Mucosa of rectum (tissue), 2 donors: ENCODE measurements at regions not wholly inside any gene's neighbourhood (a gene's known extent, or its start where the extent isn't known, plus 50 kb on each side); places are given as distances from the start of the nearest gene placed in this dataset.
"Not testable (repeated sequence)": the region's sequence is repeated elsewhere in the genome, so short reads cannot be mapped to it uniquely, and the experiment has no call there.

ENCODE experiments used
- H3K27ac ChIP-seq, 2 donors: one replicate each; pipeline ENCODE4 v1.7.0; 2013; ENCODE audit warnings: inconsistent platforms in 2 of 2, low read depth in 2 of 2, low read length in 2 of 2
- H3K27me3 ChIP-seq, 2 donors: one replicate each; pipeline ENCODE4 v1.7.0; 2013; ENCODE audit warnings: low read length in 2 of 2; ENCODE audit not compliant: control insufficient read depth in 2 of 2, insufficient read depth in 2 of 2
- H3K36me3 ChIP-seq, 2 donors: one replicate each; pipeline ENCODE4 v1.7.0; 2013; ENCODE audit warnings: low read length in 2 of 2; ENCODE audit not compliant: control insufficient read depth in 2 of 2, insufficient read depth in 2 of 2
- H3K4me1 ChIP-seq, 2 donors: one replicate each; pipeline ENCODE4 v1.7.0; 2013; ENCODE audit warnings: low read length in 2 of 2, mild to moderate bottlenecking in 1 of 2; ENCODE audit not compliant: control insufficient read depth in 2 of 2, insufficient read depth in 2 of 2
- H3K4me3 ChIP-seq, 2 donors: one replicate each; pipeline ENCODE4 v1.7.0; 2013; ENCODE audit warnings: low read length in 2 of 2
- H3K9ac ChIP-seq, 2 donors: one replicate each; pipeline ENCODE4 v1.7.0; 2013; ENCODE audit warnings: low read length in 2 of 2, low read depth in 1 of 2, mild to moderate bottlenecking in 1 of 2
- H3K9me3 ChIP-seq, 2 donors: one replicate each; pipeline ENCODE4 v1.7.0; 2013; ENCODE audit warnings: low read length in 2 of 2; ENCODE audit not compliant: control insufficient read depth in 2 of 2
- donor health status: healthy.
- donor health status: Normal muscosa, but diverticular disease.

DNA sequence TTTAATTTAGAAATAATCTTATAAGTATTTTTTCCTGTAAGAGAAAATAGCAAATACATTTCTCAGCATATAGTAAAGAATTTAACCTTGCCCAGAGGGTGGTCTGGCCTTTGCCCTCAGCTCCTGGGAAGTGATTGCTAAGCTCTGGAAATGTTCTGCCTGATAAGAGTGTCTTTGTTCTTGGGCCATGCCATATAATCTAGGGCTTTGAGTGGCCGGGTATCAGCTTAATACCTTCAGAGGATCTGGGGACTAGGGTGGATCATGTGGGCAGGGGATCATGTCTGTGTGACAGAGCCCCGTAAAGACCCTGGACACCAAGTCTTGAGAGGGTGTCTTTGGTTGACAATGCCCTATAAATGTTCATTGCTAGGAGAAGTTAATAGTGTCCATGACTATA lies 1032.4 kb upstream of the MIR17HG start:
- Histone ChIP-seq H3K36me3 (no peaks in the 10 kb centered on the region), H3K9ac (no peak overlapping the region), H3K27ac (no peak overlapping the region), H3K27me3 (no peaks in the 10 kb centered on the region), H3K4me3 (no peak overlapping the region), H3K4me1 (no peaks in the 10 kb centered on the region), H3K9me3 (no peaks in the 10 kb centered on the region)

DNA sequence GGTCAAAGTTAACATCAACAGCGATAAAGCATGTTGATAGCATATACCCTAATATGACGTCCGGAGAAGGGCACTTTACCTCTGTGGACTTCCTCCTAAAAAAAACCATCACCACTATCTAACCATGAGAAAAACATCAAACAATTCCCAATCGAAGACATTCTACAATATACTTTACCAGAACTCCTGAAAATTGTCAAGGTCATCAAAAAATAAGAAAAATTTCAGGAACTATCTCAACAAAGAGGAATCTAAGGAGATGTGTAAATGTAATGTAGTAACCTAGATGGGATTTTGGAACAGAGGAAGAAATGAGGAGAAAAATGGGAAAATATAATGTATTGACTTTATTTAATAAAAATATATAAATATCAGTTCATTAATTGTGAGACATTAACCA lies 1026.8 kb upstream of the MIR17HG start:
- Histone ChIP-seq H3K9ac (no peak overlapping the region), H3K4me1 (no peaks in the 10 kb centered on the region), H3K4me3 (no peak overlapping the region), H3K36me3 (no peaks in the 10 kb centered on the region), H3K27me3 (no peaks in the 10 kb centered on the region), H3K27ac (no peak overlapping the region), H3K9me3 (no peaks in the 10 kb centered on the region)

DNA sequence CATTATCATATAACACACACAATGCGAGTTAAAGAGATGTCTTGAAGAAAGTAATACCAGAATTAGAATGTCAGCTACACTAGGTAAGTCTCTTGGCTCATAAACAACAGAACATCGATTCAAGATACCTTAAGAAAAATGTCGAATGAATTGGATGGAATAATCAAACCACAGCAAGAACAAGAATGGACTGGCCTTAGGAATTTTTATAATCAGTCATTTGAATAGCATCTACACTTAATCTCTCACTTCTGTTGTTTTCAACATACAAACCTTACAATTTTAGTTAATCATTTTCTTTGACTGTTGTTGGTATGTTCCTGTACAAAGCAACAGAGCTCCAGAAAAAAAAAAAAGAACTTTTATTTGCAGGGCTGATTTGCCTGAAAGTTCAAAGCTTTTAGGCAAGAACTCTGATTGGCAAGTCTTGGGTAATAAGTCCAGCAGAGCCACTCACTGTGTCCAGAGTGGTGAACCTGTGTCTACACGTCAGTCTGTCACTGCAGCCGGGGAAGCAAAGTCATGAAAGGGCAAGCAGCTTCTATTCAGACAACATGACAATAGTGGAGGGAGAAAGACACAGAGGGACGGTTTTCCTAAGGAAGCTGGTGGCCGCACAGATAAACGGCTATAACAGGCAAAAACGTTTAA lies 1026.1 kb upstream of the MIR17HG start:
- no peak overlapping the region for H3K27ac ChIP-seq
- no peaks in the 10 kb centered on the region for H3K36me3 ChIP-seq
- H3K9ac ChIP-seq, result no peak overlapping the region
- H3K4me1 ChIP-seq, result no peaks in the 10 kb centered on the region
- H3K9me3 ChIP-seq, result no peaks in the 10 kb centered on the region
- no peak overlapping the region for H3K4me3 ChIP-seq
- no peaks in the 10 kb centered on the region for H3K27me3 ChIP-seq

DNA sequence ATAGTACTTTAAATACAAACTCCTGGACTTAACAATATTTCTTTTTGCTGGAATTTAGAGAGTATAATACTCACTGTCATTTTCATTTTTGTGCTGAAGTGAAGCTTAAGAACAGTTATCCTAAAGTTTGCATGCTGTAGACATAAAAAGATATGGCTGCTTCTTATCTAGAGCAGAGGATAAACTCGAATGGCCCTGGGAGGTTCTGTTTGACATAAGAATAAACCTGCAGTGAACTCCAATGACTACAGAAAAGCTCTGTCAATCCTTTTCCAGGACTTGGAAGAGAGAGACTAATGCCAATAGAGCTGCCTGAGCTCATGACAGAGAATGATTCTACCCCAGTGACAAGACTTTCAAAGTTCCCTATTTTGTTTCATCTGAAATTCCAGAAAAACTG lies 1017.8 kb upstream of the MIR17HG start:
- no peaks in the 10 kb centered on the region for H3K9me3 ChIP-seq
- H3K27ac ChIP-seq, result no peak overlapping the region
- no peak overlapping the region for H3K4me3 ChIP-seq
- no peaks in the 10 kb centered on the region for H3K27me3 ChIP-seq
- H3K4me1 ChIP-seq, result no peaks in the 10 kb centered on the region
- H3K36me3 ChIP-seq, result no peaks in the 10 kb centered on the region
- H3K9ac ChIP-seq, result no peak overlapping the region

DNA sequence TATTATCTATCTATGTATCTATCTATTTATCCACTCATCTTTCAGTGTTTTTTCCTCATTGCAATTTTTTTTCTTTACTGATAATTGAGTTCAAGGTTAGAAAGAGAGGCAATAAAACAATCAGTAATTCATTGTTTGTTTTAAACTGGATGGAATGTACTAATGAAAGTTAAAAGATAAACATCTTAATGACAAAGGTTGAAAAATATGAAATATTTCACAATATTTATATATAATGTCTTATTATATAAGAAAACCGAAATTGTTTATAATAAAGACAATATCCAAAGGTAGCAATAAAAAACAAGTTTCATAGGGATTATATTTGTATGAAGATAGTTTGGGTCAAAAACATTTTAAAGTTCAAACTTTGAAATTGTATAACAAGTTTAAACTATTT lies 1015.5 kb upstream of the MIR17HG start:
- H3K36me3 ChIP-seq, result no peaks in the 10 kb centered on the region
- no peak overlapping the region for H3K9ac ChIP-seq
- no peaks in the 10 kb centered on the region for H3K27me3 ChIP-seq
- H3K27ac ChIP-seq, result no peak overlapping the region
- no peaks in the 10 kb centered on the region for H3K4me1 ChIP-seq
- H3K4me3 ChIP-seq, result no peak overlapping the region
- H3K9me3 ChIP-seq, result no peaks in the 10 kb centered on the region

DNA sequence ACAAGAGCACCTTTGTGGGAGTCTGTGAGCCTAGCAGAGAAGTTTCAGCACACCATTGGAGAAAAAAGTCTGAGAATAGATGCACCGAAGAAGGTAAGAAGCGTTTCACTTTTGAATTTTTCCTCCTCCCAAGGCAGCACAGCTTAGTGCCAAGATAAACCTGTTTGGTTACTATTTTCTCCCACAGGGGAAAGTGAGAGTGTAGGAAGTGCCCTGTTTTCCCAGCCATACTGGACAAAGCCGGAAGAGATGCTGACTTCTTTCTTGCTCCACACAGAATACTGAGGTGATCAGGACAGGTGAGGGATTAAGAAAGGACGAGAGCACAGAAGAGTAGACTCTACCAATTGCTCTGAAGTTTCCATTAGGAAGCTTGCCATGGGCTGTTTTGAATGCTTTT lies 1011.0 kb upstream of the MIR17HG start:
- Histone ChIP-seq H3K9me3 (no peaks in the 10 kb centered on the region), H3K27ac (no peak overlapping the region), H3K4me3 (no peak overlapping the region), H3K4me1 (no peaks in the 10 kb centered on the region), H3K27me3 (no peaks in the 10 kb centered on the region), H3K9ac (no peak overlapping the region), H3K36me3 (no peaks in the 10 kb centered on the region)

DNA sequence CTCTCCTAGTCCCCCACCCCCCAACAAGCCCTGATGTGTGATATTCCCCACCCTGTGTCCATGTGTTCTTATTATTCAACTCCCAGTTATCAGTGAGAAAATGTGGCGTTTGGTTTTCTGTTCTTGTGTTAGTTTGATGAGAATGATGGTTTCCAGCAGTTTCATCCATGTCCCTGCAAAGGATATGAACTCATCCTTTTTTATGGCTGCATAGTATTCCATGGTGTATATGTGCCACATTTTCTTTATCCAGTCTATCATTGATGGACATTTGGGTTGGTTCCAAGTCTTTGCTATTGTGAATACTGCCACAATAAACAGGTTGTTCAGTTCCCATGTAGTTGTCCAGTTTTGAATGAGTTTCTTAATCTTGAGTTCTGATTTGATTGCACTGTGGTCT lies 1006.1 kb upstream of the MIR17HG start:
- H3K27me3 ChIP-seq, H3K27ac ChIP-seq, H3K4me1 ChIP-seq, H3K36me3 ChIP-seq, H3K4me3 ChIP-seq, H3K9me3 ChIP-seq, H3K9ac ChIP-seq: not testable (repeated sequence)

DNA sequence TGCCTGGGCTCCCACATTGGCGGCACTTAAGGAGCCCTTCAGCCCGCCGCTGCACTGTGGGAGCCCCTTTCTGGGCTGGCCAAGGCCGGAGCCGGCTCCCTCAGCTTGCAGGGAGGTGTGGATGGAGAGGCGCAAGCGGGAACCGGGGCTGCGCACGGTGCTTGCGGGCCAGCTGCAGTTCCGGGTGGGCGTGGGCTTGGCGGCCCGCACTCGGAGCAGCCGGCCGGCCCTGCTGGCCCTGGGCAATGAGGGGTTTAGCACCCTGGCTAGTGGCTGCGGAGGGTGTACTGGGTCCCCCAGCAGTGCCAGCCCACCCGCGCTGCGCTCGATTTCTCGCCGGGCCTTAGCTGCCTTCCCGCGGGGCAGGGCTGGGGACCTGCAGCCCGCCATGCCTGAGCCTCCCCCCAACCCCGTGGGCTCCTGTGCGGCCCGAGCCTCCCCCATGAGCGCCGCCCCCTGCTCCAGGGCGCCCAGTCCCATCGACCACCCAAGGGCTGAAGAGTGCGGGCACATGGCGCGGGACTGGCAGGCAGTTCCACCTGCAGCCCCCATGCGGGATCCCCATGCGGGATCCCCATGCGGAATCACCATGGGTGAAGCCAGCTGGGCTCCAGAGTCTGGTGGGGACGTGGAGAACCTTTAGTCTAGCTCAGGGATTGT lies 998.9 kb upstream of the MIR17HG start:
- not testable (repeated sequence) for H3K36me3 ChIP-seq, H3K4me3 ChIP-seq, H3K4me1 ChIP-seq, H3K27me3 ChIP-seq, H3K9me3 ChIP-seq, H3K27ac ChIP-seq, H3K9ac ChIP-seq

DNA sequence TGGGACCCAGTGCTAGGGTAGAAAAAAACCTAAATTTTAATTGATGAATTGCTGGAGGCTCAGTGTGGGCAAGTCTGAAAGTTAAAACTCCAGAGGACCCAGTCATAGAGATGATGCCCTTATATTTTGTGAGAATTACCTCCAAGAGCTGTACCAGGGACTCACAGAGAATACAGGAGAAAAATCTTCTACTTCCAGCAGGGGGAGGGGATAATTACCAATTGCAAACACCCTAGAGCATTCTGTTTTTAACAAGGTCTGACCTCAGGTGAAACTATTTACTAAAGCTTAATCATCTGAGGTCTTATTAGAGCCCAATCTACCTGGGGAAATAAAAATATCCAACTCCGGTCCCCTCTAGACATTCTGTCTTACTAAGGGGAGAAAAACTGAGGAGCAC lies 994.7 kb upstream of the MIR17HG start:
- H3K9ac ChIP-seq, result no peak overlapping the region
- no peaks in the 10 kb centered on the region for H3K4me1 ChIP-seq
- no peaks in the 10 kb centered on the region for H3K9me3 ChIP-seq
- no peak overlapping the region for H3K27ac ChIP-seq
- H3K4me3 ChIP-seq, result no peak overlapping the region
- no peaks in the 10 kb centered on the region for H3K27me3 ChIP-seq
- H3K36me3 ChIP-seq, result no peaks in the 10 kb centered on the region

DNA sequence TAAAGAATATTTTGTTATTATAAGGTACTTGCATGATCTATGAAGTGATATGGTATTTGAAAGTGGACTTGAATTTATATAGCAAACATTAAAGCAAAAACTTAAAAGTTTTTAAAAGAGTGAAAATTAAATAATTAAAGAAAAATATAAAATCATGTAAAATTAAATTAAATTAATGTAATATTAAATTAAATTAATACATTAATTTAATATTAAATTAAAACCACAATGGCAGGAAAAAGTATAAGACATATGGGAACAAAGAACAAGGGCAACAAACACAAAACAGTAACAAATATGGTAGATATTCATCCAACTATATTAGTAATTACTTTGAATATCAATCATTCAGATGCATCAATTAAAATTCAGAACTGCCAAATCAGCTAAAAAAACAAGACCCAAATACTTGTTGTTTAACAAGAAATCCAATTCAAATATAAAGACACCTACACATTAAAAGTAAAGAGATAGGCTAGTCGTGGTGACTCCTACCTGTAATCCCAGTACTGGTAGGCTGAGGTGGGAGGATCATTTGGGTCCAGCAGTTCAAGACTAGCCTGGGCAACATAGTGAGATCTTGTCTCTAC lies 992.2 kb upstream of the MIR17HG start:
- Histone ChIP-seq H3K27ac (no peak overlapping the region), H3K4me1 (no peaks in the 10 kb centered on the region), H3K27me3 (no peaks in the 10 kb centered on the region), H3K36me3 (no peaks in the 10 kb centered on the region), H3K9me3 (no peaks in the 10 kb centered on the region), H3K9ac (no peak overlapping the region), H3K4me3 (no peak overlapping the region)
